Endothelial cell of umbilical vein (primary cell): ENCODE measurements at regions not wholly inside any gene's neighbourhood (a gene's known extent, or its start where the extent isn't known, plus 50 kb on each side); places are given as distances from the start of the nearest gene placed in this dataset.

Experiments
- BruUV-seq: library from RNA; stranded (reverse); fragments of 400-500 nt; replicated peaks from 2 replicates; lab custom pipeline; 2021; lab: Mats Ljungman, UMichigan
- CTCF ChIA-PET: fragments of 300-600, 350-600 bp; sonication (Branson Sonifier 250); formaldehyde crosslinking; loops from one replicate; lab custom pipeline; 2021; ENCODE audit warnings: antibody characterized with exemption, inconsistent platforms; lab: Charles Lee
- POLR2A ChIA-PET: fragments of 300-600, 350-600 bp; sonication (Branson Sonifier 250); formaldehyde crosslinking; loops from one replicate; lab custom pipeline; 2021; ENCODE audit warnings: antibody characterized with exemption, inconsistent platforms; lab: Charles Lee
- DNase-seq: peaks from one replicate; pipeline ENCODE4 v3.0.0-alpha.2; 2011; ENCODE audit warnings: low read depth, low spot score
- FAIRE-seq: peaks from 2 replicates; lab custom pipeline; 2011; peaks lifted over from hg19 to GRCh38; lab: Jason Lieb, UNC
- H2AFZ ChIP-seq: 2 replicates; pipeline ENCODE4 v1.6.0; 2012; ENCODE audit warnings: low read depth, low read length, control low read depth, inconsistent platforms
- H3K27ac ChIP-seq: 2 replicates; pipeline ENCODE4 v1.5.1; 2011; ENCODE audit warnings: low read depth, mild to moderate bottlenecking, control low read depth, low read length, moderate library complexity; ENCODE audit not compliant: insufficient read depth
- H3K27me3 ChIP-seq, 2 experiments: 2 replicates each; pipeline versions ENCODE4 v1.6.0 to v1.6.1; 2011; ENCODE audit warnings: low read length in 2 of 2, mixed read lengths in 1 of 2; ENCODE audit not compliant: control insufficient read depth in 2 of 2, insufficient read depth in 2 of 2
- H3K36me3 ChIP-seq, 2 experiments: 2 replicates in 1 of 2; 3 replicates in 1 of 2; pipeline ENCODE4 v1.5.1; 2011; ENCODE audit warnings: low read length in 2 of 2, mild to moderate bottlenecking in 1 of 2, moderate library complexity in 1 of 2; ENCODE audit not compliant: control insufficient read depth in 2 of 2, insufficient read depth in 2 of 2; ENCODE audit errors: extremely low read depth in 1 of 2
- H3K4me1 ChIP-seq: 3 replicates; pipeline ENCODE4 v1.5.1; 2011; ENCODE audit warnings: mild to moderate bottlenecking, low read length; ENCODE audit not compliant: control insufficient read depth, insufficient read depth; ENCODE audit errors: extremely low read depth
- H3K4me2 ChIP-seq: 2 replicates; pipeline ENCODE4 v1.6.1; 2011; ENCODE audit warnings: low read length, control low read depth, mixed read lengths; ENCODE audit not compliant: insufficient read depth
- H3K4me3 ChIP-seq, 3 experiments: fragments of 200-600 bp in 1 of 3; sonication (generic), shearing (Covaris generic) in 1 of 3; replicated peaks in 1 of 3; 2 replicates each; pipeline ENCODE4 v1.5.1; 2011 to 2016; ENCODE audit warnings: control low read depth in 3 of 3, low read length in 3 of 3, mild to moderate bottlenecking in 2 of 3, inconsistent platforms in 1 of 3, low read depth in 1 of 3, moderate library complexity in 1 of 3; ENCODE audit not compliant: insufficient read depth in 1 of 3
- H3K79me2 ChIP-seq: 2 replicates; pipeline ENCODE4 v1.6.0; 2012; ENCODE audit warnings: low read length, inconsistent platforms; ENCODE audit not compliant: control insufficient read depth, insufficient read depth
- H3K9ac ChIP-seq: replicated peaks from 2 replicates; pipeline ENCODE3; 2011; ENCODE audit warnings: low read length, control low read depth; ENCODE audit not compliant: insufficient read depth; ENCODE audit errors: extremely low read depth
- H3K9me1 ChIP-seq: replicated peaks from 3 replicates; pipeline ENCODE4 v1.6.0; 2011; ENCODE audit warnings: mild to moderate bottlenecking, low read length; ENCODE audit not compliant: control insufficient read depth, insufficient read depth; ENCODE audit errors: extremely low read depth
- H3K9me3 ChIP-seq: replicated peaks from 2 replicates; pipeline ENCODE4 v1.5.1; 2012; ENCODE audit warnings: low read length, inconsistent platforms; ENCODE audit not compliant: control insufficient read depth, insufficient read depth
- H4K20me1 ChIP-seq: replicated peaks from 2 replicates; pipeline ENCODE3; 2011; ENCODE audit warnings: mild to moderate bottlenecking, low read length; ENCODE audit not compliant: control insufficient read depth, insufficient read depth; ENCODE audit errors: extremely low read depth
- EZH2 ChIP-seq: IDR thresholded peaks from 2 replicates; pipeline ENCODE4 v1.6.1; 2012; ENCODE audit warnings: borderline replicate concordance, low read depth, mild to moderate bottlenecking, moderate library complexity, low read length, inconsistent platforms; ENCODE audit not compliant: severe bottlenecking
- JUN ChIP-seq: IDR thresholded peaks from 2 replicates; pipeline ENCODE4 v1.6.1; 2011; ENCODE audit warnings: borderline replicate concordance, low read depth; ENCODE audit not compliant: insufficient read length, insufficient read depth
- dilution Hi-C: fragments of 300-500 bp; cut with MboI; formaldehyde crosslinking; loops from one replicate; pipeline ENCODE4 v1.15.0; 2019; ENCODE audit warnings: low sequenced_read_pairs; ENCODE audit not compliant: extremely low pct_ligation_motif_present
- intact Hi-C: fragments of 100-400 bp; cut with micrococcal nuclease; formaldehyde crosslinking; loops from one replicate; pipeline ENCODE4 v1.10.0; 2022

GRCh38 chr4:129862461-129862860 lies 766.5 kb downstream of the C4orf33 start:
- Histone ChIP-seq H2AFZ (no peak overlapping the region), H3K27ac (no peak overlapping the region), H3K79me2 (no peaks in the 10 kb centered on the region), H3K9me3 (no peaks in the 10 kb centered on the region), H3K4me1 (no peaks in the 10 kb centered on the region), H4K20me1 (no peaks in the 10 kb centered on the region), H3K9me1 (no peaks in the 10 kb centered on the region), H3K9ac (no peak overlapping the region), H3K27me3 (no peaks in the 10 kb centered on the region), H3K4me3 (no peak overlapping the region), H3K4me2 (no peak overlapping the region), H3K36me3 (no peaks in the 10 kb centered on the region)
- dilution Hi-C loops, result no loop called here
- POLR2A ChIA-PET, result no interaction called here
- no peak for TF ChIP-seq JUN
- BruUV-seq, result no TSS peak
- DNase-seq (no peak), FAIRE-seq (no peak)
- intact Hi-C loops, result no loop called here
- CTCF ChIA-PET, result no interaction called here

DNA sequence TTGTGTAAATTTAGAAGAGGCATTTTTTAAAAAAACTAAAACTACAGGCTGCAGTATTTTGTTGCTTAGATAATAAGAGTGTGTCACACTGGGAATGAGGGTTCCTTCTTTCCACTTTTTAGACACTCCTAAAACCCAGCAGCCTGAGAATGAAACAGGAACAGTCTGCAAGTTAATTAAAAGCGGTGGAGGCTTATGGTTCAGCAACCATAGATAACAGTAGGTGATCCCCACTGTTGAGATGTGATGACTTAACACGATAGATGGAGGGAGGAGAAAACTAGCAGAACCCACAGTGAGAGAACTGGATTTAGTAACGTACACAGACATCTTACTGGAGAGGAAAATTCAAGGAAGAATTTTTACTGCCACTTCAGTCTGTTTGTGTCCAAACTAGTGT lies 767.3 kb downstream of the C4orf33 start:
- intact Hi-C loops, result no loop called here
- dilution Hi-C loops, result no loop called here
- Histone ChIP-seq H2AFZ (no peak overlapping the region), H3K9me1 (no peaks in the 10 kb centered on the region), H3K9me3 (no peaks in the 10 kb centered on the region), H3K79me2 (no peaks in the 10 kb centered on the region), H3K4me2 (no peak overlapping the region), H3K4me3 (no peak overlapping the region), H3K27ac (no peak overlapping the region), H3K4me1 (no peaks in the 10 kb centered on the region), H4K20me1 (no peaks in the 10 kb centered on the region), H3K36me3 (no peaks in the 10 kb centered on the region), H3K27me3 (no peaks in the 10 kb centered on the region), H3K9ac (no peak overlapping the region)
- CTCF ChIA-PET, result no interaction called here
- POLR2A ChIA-PET, result no interaction called here
- TF ChIP-seq EZH2, result no peak
- no TSS peak for BruUV-seq
- no peak for DNase-seq
- no peak for FAIRE-seq
